ENCODE measurements at regions not wholly inside any gene's neighbourhood (a gene's known extent, or its start where the extent isn't known, plus 50 kb on each side); places are given as distances from the start of the nearest gene placed in this dataset.

DNA sequence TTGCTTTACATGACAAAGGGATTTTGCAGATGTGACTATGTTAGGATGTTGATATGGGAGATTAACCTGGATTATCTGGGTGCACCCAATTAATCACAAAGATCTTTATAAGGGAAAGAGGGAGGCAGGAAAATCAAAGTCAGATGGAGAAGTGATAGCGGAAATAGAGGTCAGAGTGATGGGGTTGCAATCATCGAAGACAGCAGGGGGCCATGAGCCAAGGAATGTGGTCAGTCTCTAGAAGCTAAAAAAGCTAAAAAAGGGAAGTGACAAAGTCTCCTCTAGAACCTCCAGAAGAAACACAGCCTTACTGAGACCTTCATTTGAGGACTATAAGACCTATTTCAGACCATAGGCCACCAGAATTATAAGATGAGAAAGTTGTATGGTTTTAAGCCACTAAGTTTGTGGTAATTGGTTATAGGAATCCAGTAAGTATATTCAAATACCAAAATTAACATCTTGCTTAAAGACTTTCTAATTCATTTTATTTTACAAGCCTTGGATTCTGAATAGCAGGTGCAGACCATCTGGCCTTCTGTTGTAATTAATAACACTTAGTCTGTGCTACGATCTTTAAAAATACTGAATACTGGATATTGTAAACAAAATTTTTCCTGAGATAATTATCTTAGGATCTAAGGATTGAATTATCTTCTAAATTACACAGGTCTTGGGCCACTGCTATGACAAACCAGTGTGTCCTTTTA lies 493.4 kb upstream of the PCDH20 start:
- H3K27me3 ChIP-seq (ENCODE audit: insufficient read depth in 3 of 3, low read length in 2 of 3): no peaks in the 10 kb centered on the region
- H3K36me3 ChIP-seq (ENCODE audit: insufficient read depth in 1 of 2, low read depth in 1 of 2): no peaks in the 10 kb centered on the region
- DNase-seq (no peak), ATAC-seq (no peak)
- no peaks in the 10 kb centered on the region for H3K4me1 ChIP-seq
- H3K4me3 ChIP-seq: no peak overlapping the region
- no peak overlapping the region for H3K27ac ChIP-seq
- 76 to 81% (median 79%) methylated on average over 3 of the region's 3 CpGs for WGBS, 3 donors
- no peaks in the 10 kb centered on the region for H3K9me3 ChIP-seq
- TF ChIP-seq CTCF (IDR thresholded peaks at IDR 0.05): no peak
- intact Hi-C loops (cut with DNase I): no loop called here

GRCh38 chr13:61905054-61905453 lies 489.4 kb upstream of the PCDH20 start:
- DNase-seq: no peak
- Histone ChIP-seq H3K27me3 (ENCODE audit: insufficient read depth in 3 of 3, low read length in 2 of 3) (no peaks in the 10 kb centered on the region), H3K4me1 (no peaks in the 10 kb centered on the region), H3K27ac (no peak overlapping the region), H3K4me3 (no peak overlapping the region), H3K36me3 (ENCODE audit: insufficient read depth in 1 of 2, low read depth in 1 of 2) (no peaks in the 10 kb centered on the region), H3K9me3 (no peaks in the 10 kb centered on the region)
- intact Hi-C loops (cut with DNase I): no loop called here
- WGBS, 3 donors: 76 to 87% (median 84%) methylated on average over 2 of the region's 2 CpGs
- no peak for ATAC-seq
- TF ChIP-seq CTCF (IDR thresholded peaks at IDR 0.05): no peak

GRCh38 chr13:61901946-61902541 lies 486.4 kb upstream of the PCDH20 start:
- ATAC-seq (no peak), DNase-seq (no peak)
- no peaks in the 10 kb centered on the region for H3K9me3 ChIP-seq
- no peaks in the 10 kb centered on the region for H3K4me1 ChIP-seq
- no peaks in the 10 kb centered on the region for H3K36me3 ChIP-seq (ENCODE audit: insufficient read depth in 1 of 2, low read depth in 1 of 2)
- H3K27me3 ChIP-seq (ENCODE audit: insufficient read depth in 3 of 3, low read length in 2 of 3): no peaks in the 10 kb centered on the region
- H3K27ac ChIP-seq: no peak overlapping the region
- H3K4me3 ChIP-seq: no peak overlapping the region
- intact Hi-C loops (cut with DNase I): no loop called here
- no peak for TF ChIP-seq CTCF (IDR thresholded peaks at IDR 0.05)

- ATAC-seq: no peak
- intact Hi-C loops (cut with DNase I): no loop called here
These were observed 484.4 kb upstream of the PCDH20 start for GRCh38 chr13:61900033-61900432.

More at GRCh38 chr13:61900033-61900432, 484.4 kb upstream of the PCDH20 start:
- no peak for TF ChIP-seq CTCF (IDR thresholded peaks at IDR 0.05)
- 36 to 44% (median 41%) methylated on average over 3 of the region's 3 CpGs for WGBS, 3 donors
- Histone ChIP-seq H3K9me3 (no peaks in the 10 kb centered on the region), H3K4me3 (no peak overlapping the region), H3K4me1 (no peaks in the 10 kb centered on the region), H3K27me3 (ENCODE audit: insufficient read depth in 3 of 3, low read length in 2 of 3) (no peaks in the 10 kb centered on the region), H3K27ac (no peak overlapping the region), H3K36me3 (ENCODE audit: insufficient read depth in 1 of 2, low read depth in 1 of 2) (no peaks in the 10 kb centered on the region)
- DNase-seq: no peak

Data from psoas muscle (tissue), 7 donors.